H1 (cell line): ENCODE measurements at regions not wholly inside any gene's neighbourhood (a gene's known extent, or its start where the extent isn't known, plus 50 kb on each side); places are given as distances from the start of the nearest gene placed in this dataset.

Source experiments
- CTCF ChIA-PET: fragments of 300-600 bp; sonication (Branson Sonifier 250); formaldehyde crosslinking; loops from one replicate; lab custom pipeline; 2021; ENCODE audit not compliant: partially characterized antibody; lab: Charles Lee
- POLR2A ChIA-PET: fragments of 300-600 bp; sonication (Branson Sonifier 250); formaldehyde crosslinking; loops from one replicate; lab custom pipeline; 2021; ENCODE audit warnings: inconsistent platforms; ENCODE audit not compliant: partially characterized antibody; lab: Charles Lee
- DNase-seq, 2 experiments: peaks; one replicate each; pipeline versions ENCODE4 v3.0.0 to v3.0.0-alpha.2; 2010 to 2022; ENCODE audit warnings: low spot score in 2 of 2, low read depth in 1 of 2, mixed read lengths in 1 of 2
- FAIRE-seq: peaks from 2 replicates; lab custom pipeline; 2011; peaks lifted over from hg19 to GRCh38; lab: Jason Lieb, UNC
- H2AFZ ChIP-seq: 2 replicates; pipeline ENCODE4 v1.8.1; 2012; ENCODE audit warnings: low read length, inconsistent platforms
- H2AK5ac ChIP-seq: 2 replicates; pipeline ENCODE4 v1.6.1; 2013; ENCODE audit warnings: low read depth, low read length
- H2BK120ac ChIP-seq: replicated peaks from 2 replicates; pipeline ENCODE3; 2013; ENCODE audit warnings: low read depth, low read length, inconsistent platforms
- H2BK12ac ChIP-seq: 2 replicates; pipeline ENCODE4 v1.6.1; 2013; ENCODE audit warnings: low read depth, low read length
- H2BK15ac ChIP-seq: 2 replicates; pipeline ENCODE4 v1.6.1; 2013; ENCODE audit warnings: low read length
- H2BK20ac ChIP-seq: 2 replicates; pipeline ENCODE4 v1.6.1; 2013; ENCODE audit warnings: low read length
- H2BK5ac ChIP-seq: 2 replicates; pipeline ENCODE4 v1.6.1; 2013; ENCODE audit warnings: low read depth, low read length
- H3K14ac ChIP-seq: 2 replicates; pipeline ENCODE4 v1.6.1; 2013; ENCODE audit warnings: inconsistent platforms; ENCODE audit not compliant: insufficient read length
- H3K18ac ChIP-seq: 2 replicates; pipeline ENCODE4 v1.6.1; 2013; ENCODE audit warnings: low read length; ENCODE audit errors: extremely low read depth
- H3K23ac ChIP-seq: 2 replicates; pipeline ENCODE4 v1.6.1; 2013; ENCODE audit warnings: inconsistent platforms; ENCODE audit not compliant: insufficient read length
- H3K23me2 ChIP-seq: 2 replicates; pipeline ENCODE4 v1.6.1; 2013; ENCODE audit warnings: low read depth, low read length
- H3K27ac ChIP-seq: 2 replicates; pipeline ENCODE4 v1.6.1; 2011; ENCODE audit warnings: low read depth, low read length, inconsistent platforms
- H3K27me3 ChIP-seq, 4 experiments: replicated peaks in 1 of 4; 1 replicate in 1 of 4; 2 replicates in 3 of 4; pipeline versions ENCODE4 v1.6.1 to v1.8.1; 2011 to 2013; ENCODE audit warnings: low read length in 3 of 4, mild to moderate bottlenecking in 3 of 4, inconsistent platforms in 2 of 4, mixed read lengths in 2 of 4, moderate library complexity in 1 of 4; ENCODE audit not compliant: control insufficient read depth in 3 of 4, insufficient read depth in 3 of 4; ENCODE audit errors: extremely low read depth in 1 of 4
- H3K36me3 ChIP-seq, 4 experiments: 2 replicates each; pipeline versions ENCODE4 v1.6.1 to v1.8.1; 2011 to 2013; ENCODE audit warnings: mild to moderate bottlenecking in 4 of 4, low read length in 3 of 4, moderate library complexity in 2 of 4, control low read depth in 1 of 4, inconsistent platforms in 1 of 4; ENCODE audit not compliant: insufficient read depth in 4 of 4, control insufficient read depth in 2 of 4
- H3K4ac ChIP-seq: replicated peaks from 2 replicates; pipeline ENCODE3; 2013; ENCODE audit warnings: low read length, low read depth, mixed read lengths, inconsistent platforms; ENCODE audit not compliant: insufficient read length
- H3K4me1 ChIP-seq, 4 experiments: replicated peaks in 1 of 4; 1 replicate in 1 of 4; 2 replicates in 3 of 4; pipeline versions ENCODE4 v1.6.1 to v1.8.1; 2011 to 2013; ENCODE audit warnings: low read length in 3 of 4, inconsistent platforms in 2 of 4, mixed read lengths in 1 of 4; ENCODE audit not compliant: insufficient read depth in 4 of 4, control insufficient read depth in 3 of 4
- H3K4me2 ChIP-seq, 2 experiments: 2 replicates each; pipeline versions ENCODE4 v1.6.1 to v1.8.1; 2011 to 2013; ENCODE audit warnings: low read depth in 2 of 2, low read length in 2 of 2, control low read depth in 1 of 2, inconsistent platforms in 1 of 2, mild to moderate bottlenecking in 1 of 2; ENCODE audit not compliant: insufficient read depth in 1 of 2
- H3K4me3 ChIP-seq, 4 experiments: fragments of 200-600, 300-600 bp in 1 of 4; sonication (generic), shearing (Covaris generic), sonication (Bioruptor Twin) in 1 of 4; 2 replicates each; pipeline versions ENCODE4 v1.5.1 to v1.8.1; 2011 to 2016; ENCODE audit warnings: low read length in 4 of 4, low read depth in 3 of 4, control low read depth in 2 of 4, inconsistent platforms in 2 of 4, mild to moderate bottlenecking in 2 of 4, mixed read lengths in 1 of 4, moderate library complexity in 1 of 4; ENCODE audit not compliant: insufficient read depth in 2 of 4; ENCODE audit errors: extremely low read depth in 1 of 4
- H3K56ac ChIP-seq: replicated peaks from 2 replicates; pipeline ENCODE3; 2013; ENCODE audit warnings: low read depth, mild to moderate bottlenecking, mixed read lengths, low read length, inconsistent platforms; ENCODE audit not compliant: insufficient read length
- H3K79me1 ChIP-seq: 2 replicates; pipeline ENCODE4 v1.6.1; 2013; ENCODE audit warnings: low read depth, low read length, control low read depth
- H3K79me2 ChIP-seq, 2 experiments: 2 replicates each; pipeline versions ENCODE4 v1.6.1 to v1.8.1; 2012 to 2013; ENCODE audit warnings: low read length in 2 of 2, mild to moderate bottlenecking in 2 of 2, inconsistent platforms in 1 of 2; ENCODE audit not compliant: insufficient read depth in 2 of 2, control insufficient read depth in 1 of 2
- H3K9ac ChIP-seq, 4 experiments: replicated peaks in 1 of 4; 1 replicate in 1 of 4; 2 replicates in 3 of 4; pipeline versions ENCODE4 v1.6.1 to v1.8.1; 2011 to 2013; ENCODE audit warnings: low read depth in 3 of 4, low read length in 3 of 4, control low read depth in 2 of 4, mild to moderate bottlenecking in 2 of 4, moderate library complexity in 2 of 4, inconsistent platforms in 1 of 4; ENCODE audit errors: extremely low read depth in 1 of 4
- H3K9me3 ChIP-seq, 2 experiments: 2 replicates each; pipeline versions ENCODE4 v1.6.1 to v1.8.1; 2012 to 2013; ENCODE audit warnings: mild to moderate bottlenecking in 2 of 2, moderate library complexity in 2 of 2, control low read depth in 1 of 2, inconsistent platforms in 1 of 2, low read depth in 1 of 2, low read length in 1 of 2, mixed read lengths in 1 of 2; ENCODE audit not compliant: insufficient read depth in 2 of 2
- H4K20me1 ChIP-seq, 2 experiments: replicated peaks in 1 of 2; 2 replicates each; pipeline versions ENCODE3 to v1.8.1; 2011 to 2013; ENCODE audit warnings: inconsistent platforms in 2 of 2, low read length in 2 of 2, mild to moderate bottlenecking in 1 of 2; ENCODE audit not compliant: insufficient read depth in 2 of 2, control insufficient read depth in 1 of 2
- H4K5ac ChIP-seq: 2 replicates; pipeline ENCODE4 v1.6.1; 2013; ENCODE audit warnings: low read length, low read depth, mixed read lengths, inconsistent platforms; ENCODE audit not compliant: insufficient read length
- H4K8ac ChIP-seq: 2 replicates; pipeline ENCODE4 v1.8.0; 2013; ENCODE audit warnings: mild to moderate bottlenecking, moderate library complexity, low read length, inconsistent platforms; ENCODE audit not compliant: insufficient read depth; ENCODE audit errors: extremely low read depth
- H4K91ac ChIP-seq: replicated peaks from 2 replicates; pipeline ENCODE3; 2013; ENCODE audit warnings: low read length, mixed read lengths, inconsistent platforms; ENCODE audit not compliant: insufficient read length
- FOSL1 ChIP-seq: IDR thresholded peaks from 2 replicates; pipeline ENCODE4 v1.6.1; 2011; ENCODE audit warnings: mild to moderate bottlenecking, low read depth, low read length, moderate library complexity; ENCODE audit not compliant: insufficient read depth
- HDAC2 ChIP-seq, 2 experiments: fragments of 300-600 bp in 1 of 2; sonication (generic) in 1 of 2; IDR thresholded peaks; 2 replicates each; pipeline ENCODE4 v1.6.1; 2011 to 2012; ENCODE audit warnings: low read depth in 2 of 2, low read length in 2 of 2, mild to moderate bottlenecking in 2 of 2, moderate library complexity in 2 of 2, borderline replicate concordance in 1 of 2, inconsistent platforms in 1 of 2
- JUN ChIP-seq: IDR thresholded peaks from 2 replicates; pipeline ENCODE4 v1.6.1; 2011; ENCODE audit warnings: low read depth, mild to moderate bottlenecking, improper control_type of control experiment, low read length
- PHF8 ChIP-seq: fragments of 200-600 bp; sonication (generic); conservative IDR thresholded peaks from 2 replicates; pipeline ENCODE4 v1.7.1; 2012; ENCODE audit warnings: low read depth, mild to moderate bottlenecking, inconsistent platforms, low read length, moderate library complexity
- SIX5 ChIP-seq: IDR thresholded peaks from 2 replicates; pipeline ENCODE4 v1.6.1; 2011; ENCODE audit warnings: mild to moderate bottlenecking, low read depth, low read length
- SP4 ChIP-seq: IDR thresholded peaks from 2 replicates; pipeline ENCODE4 v1.6.1; 2012; ENCODE audit warnings: low read length, inconsistent platforms
- SRF ChIP-seq: IDR thresholded peaks from 2 replicates; pipeline ENCODE4 v1.6.1; 2011; ENCODE audit warnings: mild to moderate bottlenecking, low read depth, low read length, moderate library complexity
- TCF12 ChIP-seq: IDR thresholded peaks from 2 replicates; pipeline ENCODE4 v1.6.1; 2011; ENCODE audit warnings: low read depth, mild to moderate bottlenecking, low read length
- YY1 ChIP-seq: IDR thresholded peaks from 2 replicates; pipeline ENCODE4 v1.6.1; 2011; ENCODE audit warnings: low read depth, mild to moderate bottlenecking, low read length
- WGBS, 2 experiments: shearing (Covaris generic) in 1 of 2; methylation state at CpG; one replicate each; pipeline versions ENCODE4 v1.1.6 to v1.1.7; 2013 to 2015; ENCODE audit warnings: low lambda C conversion rate in 2 of 2, mixed read lengths in 2 of 2, inconsistent platforms in 1 of 2, low coverage in 1 of 2, missing lambda C conversion rate in 1 of 2; ENCODE audit not compliant: insufficient replicate concordance in 2 of 2, insufficient coverage in 1 of 2, insufficient read length in 1 of 2; ENCODE audit errors: extremely low coverage in 1 of 2, missing lambda C conversion rate in 1 of 2; 5-methylcytosine and 5-hydroxymethylcytosine counted together

- CTCF ChIA-PET: interaction anchor here (0.9 to 33.8 kb wide), 7 partner anchors 9 to 127 kb away, joined by 3 to 371 read pairs (median 13); no protein-coding TSS in a partner anchor
Observed at GRCh38 chr16:85242140-85242539, 129.9 kb upstream of the CIBAR2 start.

More at GRCh38 chr16:85242140-85242539, 129.9 kb upstream of the CIBAR2 start:
- Histone ChIP-seq H3K23me2 (peaks cover 3% of the 10 kb centered on the region; the same call in 1 of the 2 replicates), H3K27me3 (no peaks in the 10 kb centered on the region), H3K14ac (no peak overlapping the region), H3K18ac (no peak overlapping the region; the same call in 1 of the 2 replicates), H3K4me3 (no peak overlapping the region), H3K56ac (no peak overlapping the region), H2AK5ac (peak overlapping the region; percentile 82; the same call in 1 of the 2 replicates), H2BK20ac (0 out of 2 replicates have a peak overlapping the region, but pooled peaks have one; percentile 55), H3K79me2 (peaks cover 0 to 2% of the 10 kb centered on the region in 2 experiments; a peak in 1 of 4 replicates), H4K5ac (no peak overlapping the region), H3K23ac (no peak overlapping the region), H3K36me3 (no peaks in the 10 kb centered on the region), H3K9me3 (no peaks in the 10 kb centered on the region), H2BK120ac (no peak overlapping the region), H3K27ac (no peak overlapping the region), H3K9ac (no peak overlapping the region), H2BK5ac (no peak overlapping the region), H2BK15ac (0 out of 2 replicates have a peak overlapping the region, but pooled peaks have one; percentile 46), H3K4me2 (no peak overlapping the region), H3K4me1 (peaks cover 0 to 38% (median 19%) of the 10 kb centered on the region in 4 experiments; a peak in 6 of 7 replicates), H4K20me1 (peaks cover 0 to 2% of the 10 kb centered on the region in 2 experiments), H3K4ac (no peak overlapping the region), H2BK12ac (peak overlapping the region; percentile 87), H4K8ac (no peak overlapping the region), H4K91ac (no peak overlapping the region), H2AFZ (no peak overlapping the region), H3K79me1 (peaks cover 2% of the 10 kb centered on the region)
- 83% methylated on average over 10 of the region's 10 CpGs; no CpG with 5 or more reads in 1 of the 2 experiments for WGBS, 2 experiments
- no peak for FAIRE-seq
- DNase-seq: no peak
- POLR2A ChIA-PET: interaction anchor here (1.0 kb wide), 1 partner anchor 10 kb away, joined by 6 read pairs; no protein-coding TSS in a partner anchor
- no peak for TF ChIP-seq TCF12
- TF ChIP-seq SRF: no peak
- TF ChIP-seq SP4: no peak
- TF ChIP-seq JUN: no peak
- no peak for TF ChIP-seq FOSL1
- TF ChIP-seq SIX5: no peak
- no peak for TF ChIP-seq YY1
- TF ChIP-seq PHF8: no peak
- no peak for TF ChIP-seq HDAC2 (IDR thresholded peaks at IDR 0.05; ENCODE audit: borderline replicate concordance in 1 of 2, low read depth in 2 of 2, low read length in 2 of 2)
